ENCODE measurements at regions not wholly inside any gene's neighbourhood (a gene's known extent, or its start where the extent isn't known, plus 50 kb on each side); places are given as distances from the start of the nearest gene placed in this dataset.
"Not testable (repeated sequence)": the region's sequence is repeated elsewhere in the genome, so short reads cannot be mapped to it uniquely, and the experiment has no call there.

GRCh38 chr16:6726621-6727020, 606.0 kb upstream of the RBFOX1 start:
- Histone ChIP-seq H3K27me3 (ENCODE audit: control insufficient read depth in 2 of 2, insufficient read depth in 2 of 2, low read length in 2 of 2) (no peaks in the 10 kb centered on the region), H2AFZ (ENCODE audit: low read depth, low read length) (no peak overlapping the region), H3K9me1 (replicated peaks; ENCODE audit: control insufficient read depth, extremely low read depth, insufficient read depth, low read length) (no peaks in the 10 kb centered on the region), H3K9ac (replicated peaks; ENCODE audit: extremely low read depth, insufficient read depth, low read length) (no peak overlapping the region), H3K4me1 (ENCODE audit: control insufficient read depth, extremely low read depth, insufficient read depth, low read length) (no peaks in the 10 kb centered on the region), H3K36me3 (ENCODE audit: control insufficient read depth in 2 of 2, extremely low read depth in 1 of 2, insufficient read depth in 2 of 2, low read length in 2 of 2) (no peaks in the 10 kb centered on the region), H3K27ac (ENCODE audit: insufficient read depth, low read depth, low read length) (no peak overlapping the region), H3K4me3 (replicated peaks in 1 of 3; ENCODE audit: insufficient read depth in 1 of 3, low read depth in 1 of 3, low read length in 3 of 3) (no peak overlapping the region), H3K4me2 (ENCODE audit: insufficient read depth, low read length) (no peak overlapping the region), H3K9me3 (replicated peaks; ENCODE audit: control insufficient read depth, insufficient read depth, low read length) (peaks cover 2% of the 10 kb centered on the region), H3K79me2 (ENCODE audit: control insufficient read depth, insufficient read depth, low read length) (no peaks in the 10 kb centered on the region), H4K20me1 (replicated peaks; ENCODE audit: control insufficient read depth, extremely low read depth, insufficient read depth, low read length) (no peaks in the 10 kb centered on the region)
- dilution Hi-C loops (cut with MboI; ENCODE audit: extremely low pct_ligation_motif_present, low sequenced_read_pairs) (no loop called here), intact Hi-C loops (cut with micrococcal nuclease) (no loop called here)
- TF ChIP-seq, protein P1, sequence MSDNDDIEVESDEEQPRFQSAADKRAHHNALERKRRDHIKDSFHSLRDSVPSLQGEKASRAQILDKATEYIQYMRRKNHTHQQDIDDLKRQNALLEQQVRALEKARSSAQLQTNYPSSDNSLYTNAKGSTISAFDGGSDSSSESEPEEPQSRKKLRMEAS (IDR thresholded peaks at IDR 0.05; ENCODE audit: insufficient read depth, insufficient read length): no peak
- TF ChIP-seq JUN (IDR thresholded peaks at IDR 0.05; ENCODE audit: borderline replicate concordance, insufficient read depth, insufficient read length, low read depth) (no peak), GATA2 (IDR thresholded peaks at IDR 0.05; ENCODE audit: insufficient read depth, insufficient read length, low read depth, low read length) (no peak)
- POLR2A ChIA-PET: no interaction called here
- DNase-seq (ENCODE audit: low read depth, low spot score) (no peak), FAIRE-seq (no peak)
- BruUV-seq (replicated peaks): no TSS peak
- CTCF ChIA-PET: no interaction called here

- H3K9ac ChIP-seq (replicated peaks; ENCODE audit: extremely low read depth, insufficient read depth, low read length): no peak overlapping the region
- no peaks in the 10 kb centered on the region for H4K20me1 ChIP-seq (replicated peaks; ENCODE audit: control insufficient read depth, extremely low read depth, insufficient read depth, low read length)
- ChIA-PET POLR2A (no interaction called here), CTCF (no interaction called here)
- H2AFZ ChIP-seq (ENCODE audit: low read depth, low read length): no peak overlapping the region
- H3K36me3 ChIP-seq (ENCODE audit: control insufficient read depth in 2 of 2, extremely low read depth in 1 of 2, insufficient read depth in 2 of 2, low read length in 2 of 2): no peaks in the 10 kb centered on the region
- TF ChIP-seq EZH2 (IDR thresholded peaks at IDR 0.05; ENCODE audit: borderline replicate concordance, low read depth, low read length, severe bottlenecking) (no peak), POLR2A (IDR thresholded peaks at IDR 0.05; ENCODE audit: low read depth, low read length) (no peak), MYC (IDR thresholded peaks at IDR 0.05; ENCODE audit: low read depth, low read length) (no peak), GATA2 (IDR thresholded peaks at IDR 0.05; ENCODE audit: insufficient read depth, insufficient read length, low read depth, low read length) (no peak), JUN (IDR thresholded peaks at IDR 0.05; ENCODE audit: borderline replicate concordance, insufficient read depth, insufficient read length, low read depth) (no peak), CTCF (IDR thresholded peaks at IDR 0.05; ENCODE audit: extremely low read depth in 1 of 2, insufficient read depth in 1 of 2, low read depth in 1 of 2, low read length in 2 of 2) (no peak), FOS (IDR thresholded peaks at IDR 0.05; ENCODE audit: borderline replicate concordance, insufficient read depth, low read length) (no peak)
- TF ChIP-seq, protein P1 (IDR thresholded peaks at IDR 0.05; ENCODE audit: insufficient read depth, insufficient read length): no peak
- H3K9me1 ChIP-seq (replicated peaks; ENCODE audit: control insufficient read depth, extremely low read depth, insufficient read depth, low read length): no peaks in the 10 kb centered on the region
- FAIRE-seq: no peak
- no peak for DNase-seq (ENCODE audit: low read depth, low spot score)
- H3K79me2 ChIP-seq (ENCODE audit: control insufficient read depth, insufficient read depth, low read length): no peaks in the 10 kb centered on the region
- intact Hi-C loops (cut with micrococcal nuclease) (no loop called here), dilution Hi-C loops (cut with MboI; ENCODE audit: extremely low pct_ligation_motif_present, low sequenced_read_pairs) (no loop called here)
- H3K4me1 ChIP-seq (ENCODE audit: control insufficient read depth, extremely low read depth, insufficient read depth, low read length): no peaks in the 10 kb centered on the region
- H3K27me3 ChIP-seq (ENCODE audit: control insufficient read depth in 2 of 2, insufficient read depth in 2 of 2, low read length in 2 of 2): no peaks in the 10 kb centered on the region
- no peak overlapping the region for H3K4me2 ChIP-seq (ENCODE audit: insufficient read depth, low read length)
- H3K27ac ChIP-seq (ENCODE audit: insufficient read depth, low read depth, low read length): no peak overlapping the region
- no peaks in the 10 kb centered on the region for H3K9me3 ChIP-seq (replicated peaks; ENCODE audit: control insufficient read depth, insufficient read depth, low read length)
- no TSS peak for BruUV-seq (replicated peaks)
- no peak overlapping the region for H3K4me3 ChIP-seq (replicated peaks in 1 of 3; ENCODE audit: insufficient read depth in 1 of 3, low read depth in 1 of 3, low read length in 3 of 3)
Measured at GRCh38 chr16:6725634-6726331, 606.9 kb upstream of the RBFOX1 start.

GRCh38 chr16:6725206-6725605, 607.4 kb upstream of the RBFOX1 start:
- H3K9me1 ChIP-seq (replicated peaks; ENCODE audit: control insufficient read depth, extremely low read depth, insufficient read depth, low read length); BruUV-seq (replicated peaks); H3K27me3 ChIP-seq (ENCODE audit: control insufficient read depth in 2 of 2, insufficient read depth in 2 of 2, low read length in 2 of 2); H3K79me2 ChIP-seq (ENCODE audit: control insufficient read depth, insufficient read depth, low read length); H3K9ac ChIP-seq (replicated peaks; ENCODE audit: extremely low read depth, insufficient read depth, low read length); H3K36me3 ChIP-seq (ENCODE audit: control insufficient read depth in 2 of 2, extremely low read depth in 1 of 2, insufficient read depth in 2 of 2, low read length in 2 of 2); H3K4me3 ChIP-seq (replicated peaks in 1 of 3; ENCODE audit: insufficient read depth in 1 of 3, low read depth in 1 of 3, low read length in 3 of 3); H3K4me1 ChIP-seq (ENCODE audit: control insufficient read depth, extremely low read depth, insufficient read depth, low read length); POLR2A ChIA-PET; CTCF ChIA-PET; H3K9me3 ChIP-seq (replicated peaks; ENCODE audit: control insufficient read depth, insufficient read depth, low read length); H3K4me2 ChIP-seq (ENCODE audit: insufficient read depth, low read length); H2AFZ ChIP-seq (ENCODE audit: low read depth, low read length); H3K27ac ChIP-seq (ENCODE audit: insufficient read depth, low read depth, low read length); H4K20me1 ChIP-seq (replicated peaks; ENCODE audit: control insufficient read depth, extremely low read depth, insufficient read depth, low read length); FAIRE-seq; intact Hi-C loops (cut with micrococcal nuclease); DNase-seq (ENCODE audit: low read depth, low spot score); dilution Hi-C loops (cut with MboI; ENCODE audit: extremely low pct_ligation_motif_present, low sequenced_read_pairs): not testable (repeated sequence)
